H1 (cell line): ENCODE measurements at regions not wholly inside any gene's neighbourhood (a gene's known extent, or its start where the extent isn't known, plus 50 kb on each side); places are given as distances from the start of the nearest gene placed in this dataset.

Experiments used
- EGR1 ChIP-seq: IDR thresholded peaks from 2 replicates; pipeline ENCODE4 v1.6.1; 2011; ENCODE audit warnings: low read depth, low read length, borderline replicate concordance
- EP300 ChIP-seq, 2 experiments: IDR thresholded peaks; 1 replicate in 1 of 2; 2 replicates in 1 of 2; pipeline ENCODE4 v1.6.1; 2011 to 2012; ENCODE audit warnings: low read depth in 2 of 2, low read length in 2 of 2, mild to moderate bottlenecking in 2 of 2, borderline replicate concordance in 1 of 2, inconsistent platforms in 1 of 2, moderate library complexity in 1 of 2
- EZH2 ChIP-seq: fragments of 200-600 bp; sonication (generic); IDR thresholded peaks from 2 replicates; pipeline ENCODE4 v1.7.1; 2012; ENCODE audit warnings: low read depth, mild to moderate bottlenecking, moderate library complexity, low read length, inconsistent platforms; ENCODE audit not compliant: severe bottlenecking
- KDM5A ChIP-seq: fragments of 200-600 bp; IDR thresholded peaks from 2 replicates; pipeline ENCODE4 v1.7.1; 2012; ENCODE audit warnings: mild to moderate bottlenecking, low read length, inconsistent platforms, mixed read lengths
- POLR2A ChIP-seq, 2 experiments: IDR thresholded peaks; 1 replicate in 1 of 2; 2 replicates in 1 of 2; pipeline ENCODE4 v1.6.1; 2011; ENCODE audit warnings: low read depth in 2 of 2, low read length in 2 of 2, mild to moderate bottlenecking in 2 of 2; ENCODE audit errors: control extremely low read depth in 1 of 2
- TAF1 ChIP-seq: IDR thresholded peaks from 2 replicates; pipeline ENCODE4 v1.6.1; 2011; ENCODE audit warnings: mild to moderate bottlenecking, low read depth, low read length
- YY1 ChIP-seq: IDR thresholded peaks from 2 replicates; pipeline ENCODE4 v1.6.1; 2011; ENCODE audit warnings: low read depth, mild to moderate bottlenecking, low read length
- TF ChIP-seq, protein P1 (sequence below), 3 experiments: IDR thresholded peaks; 1 replicate in 2 of 3; 2 replicates in 1 of 3; pipeline versions ENCODE4 v1.5.1 to v1.6.1; 2011; ENCODE audit warnings: low read length in 3 of 3, mild to moderate bottlenecking in 3 of 3, inconsistent platforms in 2 of 3, low read depth in 1 of 3, moderate library complexity in 1 of 3; ENCODE audit not compliant: insufficient read depth in 1 of 3; ENCODE audit errors: control extremely low read depth in 1 of 3

DNA sequence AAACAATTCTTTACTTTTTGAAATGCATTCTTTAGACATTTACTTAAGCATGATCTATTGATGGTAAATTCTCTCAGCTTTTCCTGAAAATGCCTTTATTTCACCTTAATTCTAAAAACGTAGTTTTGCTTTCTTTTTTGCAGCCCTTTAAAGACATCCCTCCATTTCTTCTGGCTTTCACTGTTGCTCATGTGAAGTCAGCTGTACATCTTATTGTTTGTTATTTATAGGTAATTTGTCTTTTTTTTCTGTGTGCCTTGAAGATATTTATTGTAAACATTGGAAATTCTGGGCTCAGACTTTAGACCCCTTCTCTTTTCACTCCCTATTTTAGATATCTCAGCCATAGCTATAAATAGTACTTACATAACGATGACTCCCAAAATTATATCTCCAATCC is 70.4 kb downstream of the IFNG start:
- TF ChIP-seq EGR1 (no peak), EP300 (IDR thresholded peaks at IDR 0.05; ENCODE audit: borderline replicate concordance in 1 of 2, low read depth in 2 of 2, low read length in 2 of 2) (no peak), YY1 (no peak), EZH2 (no peak), POLR2A (IDR thresholded peaks at IDR 0.05; ENCODE audit: control extremely low read depth in 1 of 2, low read depth in 2 of 2, low read length in 2 of 2) (no peak), KDM5A (no peak), TAF1 (no peak)
- TF ChIP-seq, protein P1, sequence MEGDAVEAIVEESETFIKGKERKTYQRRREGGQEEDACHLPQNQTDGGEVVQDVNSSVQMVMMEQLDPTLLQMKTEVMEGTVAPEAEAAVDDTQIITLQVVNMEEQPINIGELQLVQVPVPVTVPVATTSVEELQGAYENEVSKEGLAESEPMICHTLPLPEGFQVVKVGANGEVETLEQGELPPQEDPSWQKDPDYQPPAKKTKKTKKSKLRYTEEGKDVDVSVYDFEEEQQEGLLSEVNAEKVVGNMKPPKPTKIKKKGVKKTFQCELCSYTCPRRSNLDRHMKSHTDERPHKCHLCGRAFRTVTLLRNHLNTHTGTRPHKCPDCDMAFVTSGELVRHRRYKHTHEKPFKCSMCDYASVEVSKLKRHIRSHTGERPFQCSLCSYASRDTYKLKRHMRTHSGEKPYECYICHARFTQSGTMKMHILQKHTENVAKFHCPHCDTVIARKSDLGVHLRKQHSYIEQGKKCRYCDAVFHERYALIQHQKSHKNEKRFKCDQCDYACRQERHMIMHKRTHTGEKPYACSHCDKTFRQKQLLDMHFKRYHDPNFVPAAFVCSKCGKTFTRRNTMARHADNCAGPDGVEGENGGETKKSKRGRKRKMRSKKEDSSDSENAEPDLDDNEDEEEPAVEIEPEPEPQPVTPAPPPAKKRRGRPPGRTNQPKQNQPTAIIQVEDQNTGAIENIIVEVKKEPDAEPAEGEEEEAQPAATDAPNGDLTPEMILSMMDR (IDR thresholded peaks at IDR 0.05; ENCODE audit: control extremely low read depth in 1 of 3, insufficient read depth in 1 of 3, low read depth in 1 of 3, low read length in 3 of 3) = no peak
